Calu3 (cell line): ENCODE measurements at regions not wholly inside any gene's neighbourhood (a gene's known extent, or its start where the extent isn't known, plus 50 kb on each side); places are given as distances from the start of the nearest gene placed in this dataset.

Experiments used
- BruUV-seq: library from RNA; stranded (reverse); fragments of 400-500 nt; replicated peaks from 2 replicates; lab custom pipeline; 2021; lab: Mats Ljungman, UMichigan
- CTCF ChIA-PET: fragments of 300-600 bp; sonication (Branson Sonifier 250); formaldehyde crosslinking; loops from one replicate; lab custom pipeline; 2022; ENCODE audit warnings: antibody characterized with exemption; lab: Charles Lee
- DNase-seq: peaks from one replicate; pipeline ENCODE4 v3.0.0; 2022
- H3K27ac Mint-ChIP-seq: one replicate; pipeline ENCODE4 v1.8.0; 2022; ENCODE audit warnings: mixed read lengths; ENCODE audit not compliant: unreplicated experiment
- H3K27me3 Mint-ChIP-seq: one replicate; pipeline ENCODE4 v1.8.0; 2022; ENCODE audit warnings: mixed read lengths; ENCODE audit not compliant: unreplicated experiment
- H3K36me3 Mint-ChIP-seq: one replicate; pipeline ENCODE4 v1.8.0; 2022; ENCODE audit warnings: mild to moderate bottlenecking, moderate library complexity, mixed read lengths; ENCODE audit not compliant: insufficient read depth, unreplicated experiment
- H3K4me1 Mint-ChIP-seq: one replicate; pipeline ENCODE4 v1.8.0; 2022; ENCODE audit warnings: mild to moderate bottlenecking, low read depth, mixed read lengths; ENCODE audit not compliant: unreplicated experiment
- H3K4me3 Mint-ChIP-seq: one replicate; pipeline ENCODE4 v1.8.0; 2022; ENCODE audit warnings: mild to moderate bottlenecking, low read depth, moderate library complexity, mixed read lengths; ENCODE audit not compliant: unreplicated experiment
- H3K9me3 Mint-ChIP-seq: one replicate; pipeline ENCODE4 v1.8.0; 2022; ENCODE audit warnings: low read depth, mixed read lengths; ENCODE audit not compliant: unreplicated experiment
- intact Hi-C: fragments of 100-400 bp; cut with micrococcal nuclease; formaldehyde crosslinking; loops from one replicate; pipeline ENCODE4 v1.10.0; 2022; ENCODE audit not compliant: unreplicated experiment
- TF ChIP-seq, protein P1 (sequence below): fragments of 200-600 bp; IDR thresholded peaks from one replicate; pipeline ENCODE4 v1.8.0; 2022; ENCODE audit warnings: antibody characterized with exemption; ENCODE audit not compliant: unreplicated experiment

DNA sequence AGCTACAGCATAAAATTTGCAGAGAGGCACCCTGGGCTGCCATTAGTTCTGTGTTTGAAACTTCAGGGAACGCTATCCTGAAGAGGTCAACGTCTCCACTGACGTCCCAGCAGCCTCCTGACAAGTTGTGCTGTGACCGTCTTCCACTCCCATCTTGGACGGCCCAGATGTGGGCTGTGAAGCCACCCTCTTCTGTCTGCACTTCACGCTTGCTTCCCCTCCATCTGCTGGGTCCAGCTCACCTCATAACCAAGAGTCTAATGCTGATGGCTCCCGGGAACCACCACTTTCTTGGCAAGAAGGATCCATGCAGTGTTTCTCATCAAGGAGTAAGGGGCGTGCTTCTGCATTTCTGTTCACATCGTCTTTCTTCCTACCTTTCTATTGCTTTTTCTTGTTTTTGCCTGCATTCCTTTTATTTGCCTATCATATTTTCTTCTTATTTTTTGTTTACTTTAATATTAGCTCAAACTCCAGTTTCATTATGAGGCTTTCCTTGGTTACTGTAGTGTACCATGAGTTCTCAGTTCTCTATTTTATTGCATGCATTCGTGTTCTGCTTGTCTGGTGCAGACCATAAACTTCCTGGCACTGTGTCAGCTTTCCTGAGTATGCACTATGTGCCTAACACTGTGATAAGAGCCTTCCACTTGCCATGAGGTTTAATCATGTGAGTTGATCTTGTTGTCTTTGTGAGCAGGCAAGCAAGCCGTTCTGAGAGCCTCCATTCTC, 631.8 kb upstream of the RAB6C start:
- BruUV-seq: no TSS peak
- TF ChIP-seq, protein P1, sequence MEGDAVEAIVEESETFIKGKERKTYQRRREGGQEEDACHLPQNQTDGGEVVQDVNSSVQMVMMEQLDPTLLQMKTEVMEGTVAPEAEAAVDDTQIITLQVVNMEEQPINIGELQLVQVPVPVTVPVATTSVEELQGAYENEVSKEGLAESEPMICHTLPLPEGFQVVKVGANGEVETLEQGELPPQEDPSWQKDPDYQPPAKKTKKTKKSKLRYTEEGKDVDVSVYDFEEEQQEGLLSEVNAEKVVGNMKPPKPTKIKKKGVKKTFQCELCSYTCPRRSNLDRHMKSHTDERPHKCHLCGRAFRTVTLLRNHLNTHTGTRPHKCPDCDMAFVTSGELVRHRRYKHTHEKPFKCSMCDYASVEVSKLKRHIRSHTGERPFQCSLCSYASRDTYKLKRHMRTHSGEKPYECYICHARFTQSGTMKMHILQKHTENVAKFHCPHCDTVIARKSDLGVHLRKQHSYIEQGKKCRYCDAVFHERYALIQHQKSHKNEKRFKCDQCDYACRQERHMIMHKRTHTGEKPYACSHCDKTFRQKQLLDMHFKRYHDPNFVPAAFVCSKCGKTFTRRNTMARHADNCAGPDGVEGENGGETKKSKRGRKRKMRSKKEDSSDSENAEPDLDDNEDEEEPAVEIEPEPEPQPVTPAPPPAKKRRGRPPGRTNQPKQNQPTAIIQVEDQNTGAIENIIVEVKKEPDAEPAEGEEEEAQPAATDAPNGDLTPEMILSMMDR: no peak
- intact Hi-C loops: no loop called here
- DNase-seq: no peak
- CTCF ChIA-PET: no interaction called here
- Mint-ChIP-seq H3K36me3 (no peaks in the 10 kb centered on the region), H3K27me3 (no peaks in the 10 kb centered on the region), H3K4me1 (no peaks in the 10 kb centered on the region), H3K27ac (no peak overlapping the region), H3K9me3 (peaks cover 4% of the 10 kb centered on the region), H3K4me3 (no peak overlapping the region)

DNA sequence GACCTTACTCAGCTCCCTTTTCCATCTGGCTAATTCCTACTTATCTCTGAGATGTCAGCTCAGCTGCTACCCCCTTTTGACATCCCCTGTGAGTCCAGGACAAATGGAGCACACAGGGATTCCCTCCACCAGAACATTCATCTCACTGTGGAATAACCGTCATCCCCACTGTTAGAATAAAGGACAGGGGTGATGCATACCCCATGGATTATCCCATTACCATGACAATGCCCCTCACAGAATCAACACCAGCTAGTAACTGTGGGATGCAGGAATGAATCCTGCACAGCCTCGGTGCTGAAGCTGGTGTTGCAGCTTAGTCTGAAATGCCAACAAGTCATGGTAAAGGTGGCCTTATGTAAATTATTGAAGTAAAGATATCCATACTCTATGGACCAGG, 624.8 kb upstream of the RAB6C start:
- H3K9me3 Mint-ChIP-seq: peaks cover 3% of the 10 kb centered on the region
- no peak overlapping the region for H3K4me3 Mint-ChIP-seq
- H3K36me3 Mint-ChIP-seq: no peaks in the 10 kb centered on the region
- no TSS peak for BruUV-seq
- H3K27ac Mint-ChIP-seq: no peak overlapping the region
- DNase-seq: no peak
- CTCF ChIA-PET: no interaction called here
- no peaks in the 10 kb centered on the region for H3K27me3 Mint-ChIP-seq
- intact Hi-C loops: no loop called here
- TF ChIP-seq, protein P1: no peak
- H3K4me1 Mint-ChIP-seq: no peaks in the 10 kb centered on the region

DNA sequence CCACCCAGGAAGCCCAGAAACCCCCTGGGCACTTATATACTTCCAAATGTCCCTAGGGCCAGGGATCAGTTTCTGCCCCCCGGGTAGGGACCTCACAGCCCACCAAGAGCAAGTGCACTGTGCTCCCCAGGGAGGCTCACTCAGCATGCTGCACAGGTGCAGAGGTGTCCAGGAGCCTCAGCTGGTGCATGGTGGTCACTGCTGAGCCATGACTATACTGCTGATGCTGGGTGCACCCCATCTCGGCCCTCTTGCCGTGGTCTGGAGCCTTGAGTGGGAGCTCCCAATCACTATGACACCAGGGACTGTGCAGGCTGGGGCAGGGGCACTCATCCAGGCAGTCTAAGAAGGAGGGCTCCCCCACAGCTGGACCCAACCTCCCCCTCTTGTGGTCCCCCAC, 617.8 kb upstream of the RAB6C start:
- H3K4me3 Mint-ChIP-seq: no peak overlapping the region
- H3K36me3 Mint-ChIP-seq: no peaks in the 10 kb centered on the region
- TF ChIP-seq, protein P1: no peak
- intact Hi-C loops: no loop called here
- no peaks in the 10 kb centered on the region for H3K4me1 Mint-ChIP-seq
- no peak for DNase-seq
- H3K27ac Mint-ChIP-seq: no peak overlapping the region
- no peaks in the 10 kb centered on the region for H3K9me3 Mint-ChIP-seq
- no TSS peak for BruUV-seq
- peaks cover 9% of the 10 kb centered on the region for H3K27me3 Mint-ChIP-seq
- CTCF ChIA-PET: no interaction called here

DNA sequence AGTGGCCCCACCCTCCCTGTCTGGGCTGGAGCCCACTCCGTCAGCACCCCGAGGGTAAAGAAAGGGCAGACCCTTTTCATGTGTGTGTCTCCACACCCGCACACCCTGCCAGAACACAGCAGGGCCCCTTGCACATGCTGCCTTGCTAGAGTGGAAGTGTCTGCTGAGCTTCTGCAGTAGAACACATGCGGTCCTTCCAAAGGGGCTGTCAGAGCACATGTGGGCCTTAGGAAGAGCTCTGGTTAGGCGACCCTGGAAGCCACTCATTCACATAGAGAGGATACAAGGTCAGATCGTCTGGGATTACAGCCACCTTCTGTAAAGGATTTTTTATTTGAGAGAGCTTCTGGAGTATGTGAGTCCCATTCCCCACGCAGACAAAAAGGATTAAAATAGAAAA, 613.2 kb upstream of the RAB6C start:
- H3K9me3 Mint-ChIP-seq: peaks cover 6% of the 10 kb centered on the region
- BruUV-seq: no TSS peak
- H3K36me3 Mint-ChIP-seq: no peaks in the 10 kb centered on the region
- CTCF ChIA-PET: no interaction called here
- H3K4me1 Mint-ChIP-seq: no peaks in the 10 kb centered on the region
- DNase-seq: no peak
- intact Hi-C loops: no loop called here
- no peak overlapping the region for H3K4me3 Mint-ChIP-seq
- TF ChIP-seq, protein P1: no peak
- H3K27ac Mint-ChIP-seq: no peak overlapping the region
- peaks cover 9% of the 10 kb centered on the region for H3K27me3 Mint-ChIP-seq
